COR-L47 (cell line): ENCODE measurements at regions not wholly inside any gene's neighbourhood (a gene's known extent, or its start where the extent isn't known, plus 50 kb on each side); places are given as distances from the start of the nearest gene placed in this dataset.
"Not testable (repeated sequence)": the region's sequence is repeated elsewhere in the genome, so short reads cannot be mapped to it uniquely, and the experiment has no call there.

Source experiments
- DNase-seq: peaks from one replicate; lab custom pipeline; 2025; lab: John Stamatoyannopoulos, UW

- DNase-seq, result not testable (repeated sequence)
These were observed 904.4 kb upstream of the HS3ST1 start for GRCh38 chr4:12333083-12333482.

- no peak for DNase-seq
These were observed 896.3 kb upstream of the HS3ST1 start for GRCh38 chr4:12324965-12325364.

GRCh38 chr4:12319765-12320164 lies 891.1 kb upstream of the HS3ST1 start:
- no peak for DNase-seq

GRCh38 chr4:12304905-12305304 lies 876.2 kb upstream of the HS3ST1 start:
- DNase-seq, result no peak

GRCh38 chr4:12296366-12296765 lies 867.7 kb upstream of the HS3ST1 start:
- no peak for DNase-seq

- DNase-seq, result no peak
These were observed 865.3 kb upstream of the HS3ST1 start for GRCh38 chr4:12293906-12294525.

- no peak for DNase-seq
These were observed 857.7 kb upstream of the HS3ST1 start for GRCh38 chr4:12286351-12286750.

GRCh38 chr4:12270546-12270945 lies 841.9 kb upstream of the HS3ST1 start:
- no peak for DNase-seq

- DNase-seq, result no peak
These were observed 836.9 kb upstream of the HS3ST1 start for GRCh38 chr4:12265554-12265953.

- no peak for DNase-seq
These were observed 831.8 kb upstream of the HS3ST1 start for GRCh38 chr4:12260453-12260852.

GRCh38 chr4:12244973-12245372 lies 816.3 kb upstream of the HS3ST1 start:
- no peak for DNase-seq

GRCh38 chr4:12242354-12242753 lies 813.7 kb upstream of the HS3ST1 start:
- DNase-seq, result no peak

- no peak for DNase-seq
These were observed 811.4 kb upstream of the HS3ST1 start for GRCh38 chr4:12239897-12240636.

- DNase-seq, result no peak
These were observed 802.4 kb upstream of the HS3ST1 start for GRCh38 chr4:12231098-12231497.

GRCh38 chr4:12221031-12221430 lies 792.3 kb upstream of the HS3ST1 start:
- DNase-seq, result no peak

- no peak for DNase-seq
These were observed 782.9 kb upstream of the HS3ST1 start for GRCh38 chr4:12211636-12212035.

- no peak for DNase-seq
These were observed 778.7 kb upstream of the HS3ST1 start for GRCh38 chr4:12207396-12207795.

GRCh38 chr4:12206091-12206490 lies 777.4 kb upstream of the HS3ST1 start:
- DNase-seq, result no peak

GRCh38 chr4:12203945-12204344 lies 775.3 kb upstream of the HS3ST1 start:
- DNase-seq, result no peak

- no peak for DNase-seq
These were observed 771.5 kb upstream of the HS3ST1 start for GRCh38 chr4:12200226-12200625.

GRCh38 chr4:12186526-12186925 lies 757.8 kb upstream of the HS3ST1 start:
- no peak for DNase-seq

GRCh38 chr4:12178614-12179610 lies 750.2 kb upstream of the HS3ST1 start:
- DNase-seq, result no peak

- DNase-seq, result no peak
These were observed 748.7 kb upstream of the HS3ST1 start for GRCh38 chr4:12177416-12177815.
